Endothelial cell of umbilical vein (primary cell): ENCODE measurements at regions not wholly inside any gene's neighbourhood (a gene's known extent, or its start where the extent isn't known, plus 50 kb on each side); places are given as distances from the start of the nearest gene placed in this dataset.

Experiments used
- BruUV-seq: library from RNA; stranded (reverse); fragments of 400-500 nt; replicated peaks from 2 replicates; lab custom pipeline; 2021; lab: Mats Ljungman, UMichigan
- CTCF ChIA-PET: fragments of 300-600, 350-600 bp; sonication (Branson Sonifier 250); formaldehyde crosslinking; loops from one replicate; lab custom pipeline; 2021; ENCODE audit warnings: antibody characterized with exemption, inconsistent platforms; lab: Charles Lee
- POLR2A ChIA-PET: fragments of 300-600, 350-600 bp; sonication (Branson Sonifier 250); formaldehyde crosslinking; loops from one replicate; lab custom pipeline; 2021; ENCODE audit warnings: antibody characterized with exemption, inconsistent platforms; lab: Charles Lee
- DNase-seq: peaks from one replicate; pipeline ENCODE4 v3.0.0-alpha.2; 2011; ENCODE audit warnings: low read depth, low spot score
- FAIRE-seq: peaks from 2 replicates; lab custom pipeline; 2011; peaks lifted over from hg19 to GRCh38; lab: Jason Lieb, UNC
- H2AFZ ChIP-seq: 2 replicates; pipeline ENCODE4 v1.6.0; 2012; ENCODE audit warnings: low read depth, low read length, control low read depth, inconsistent platforms
- H3K27ac ChIP-seq: 2 replicates; pipeline ENCODE4 v1.5.1; 2011; ENCODE audit warnings: low read depth, mild to moderate bottlenecking, control low read depth, low read length, moderate library complexity; ENCODE audit not compliant: insufficient read depth
- H3K27me3 ChIP-seq, 2 experiments: 2 replicates each; pipeline versions ENCODE4 v1.6.0 to v1.6.1; 2011; ENCODE audit warnings: low read length in 2 of 2, mixed read lengths in 1 of 2; ENCODE audit not compliant: control insufficient read depth in 2 of 2, insufficient read depth in 2 of 2
- H3K36me3 ChIP-seq, 2 experiments: 2 replicates in 1 of 2; 3 replicates in 1 of 2; pipeline ENCODE4 v1.5.1; 2011; ENCODE audit warnings: low read length in 2 of 2, mild to moderate bottlenecking in 1 of 2, moderate library complexity in 1 of 2; ENCODE audit not compliant: control insufficient read depth in 2 of 2, insufficient read depth in 2 of 2; ENCODE audit errors: extremely low read depth in 1 of 2
- H3K4me1 ChIP-seq: 3 replicates; pipeline ENCODE4 v1.5.1; 2011; ENCODE audit warnings: mild to moderate bottlenecking, low read length; ENCODE audit not compliant: control insufficient read depth, insufficient read depth; ENCODE audit errors: extremely low read depth
- H3K4me2 ChIP-seq: 2 replicates; pipeline ENCODE4 v1.6.1; 2011; ENCODE audit warnings: low read length, control low read depth, mixed read lengths; ENCODE audit not compliant: insufficient read depth
- H3K4me3 ChIP-seq, 3 experiments: fragments of 200-600 bp in 1 of 3; sonication (generic), shearing (Covaris generic) in 1 of 3; replicated peaks in 1 of 3; 2 replicates each; pipeline ENCODE4 v1.5.1; 2011 to 2016; ENCODE audit warnings: control low read depth in 3 of 3, low read length in 3 of 3, mild to moderate bottlenecking in 2 of 3, inconsistent platforms in 1 of 3, low read depth in 1 of 3, moderate library complexity in 1 of 3; ENCODE audit not compliant: insufficient read depth in 1 of 3
- H3K79me2 ChIP-seq: 2 replicates; pipeline ENCODE4 v1.6.0; 2012; ENCODE audit warnings: low read length, inconsistent platforms; ENCODE audit not compliant: control insufficient read depth, insufficient read depth
- H3K9ac ChIP-seq: replicated peaks from 2 replicates; pipeline ENCODE3; 2011; ENCODE audit warnings: low read length, control low read depth; ENCODE audit not compliant: insufficient read depth; ENCODE audit errors: extremely low read depth
- H3K9me1 ChIP-seq: replicated peaks from 3 replicates; pipeline ENCODE4 v1.6.0; 2011; ENCODE audit warnings: mild to moderate bottlenecking, low read length; ENCODE audit not compliant: control insufficient read depth, insufficient read depth; ENCODE audit errors: extremely low read depth
- H3K9me3 ChIP-seq: replicated peaks from 2 replicates; pipeline ENCODE4 v1.5.1; 2012; ENCODE audit warnings: low read length, inconsistent platforms; ENCODE audit not compliant: control insufficient read depth, insufficient read depth
- H4K20me1 ChIP-seq: replicated peaks from 2 replicates; pipeline ENCODE3; 2011; ENCODE audit warnings: mild to moderate bottlenecking, low read length; ENCODE audit not compliant: control insufficient read depth, insufficient read depth; ENCODE audit errors: extremely low read depth
- EZH2 ChIP-seq: IDR thresholded peaks from 2 replicates; pipeline ENCODE4 v1.6.1; 2012; ENCODE audit warnings: borderline replicate concordance, low read depth, mild to moderate bottlenecking, moderate library complexity, low read length, inconsistent platforms; ENCODE audit not compliant: severe bottlenecking
- FOS ChIP-seq: IDR thresholded peaks from 2 replicates; pipeline ENCODE4 v1.6.1; 2011; ENCODE audit warnings: mild to moderate bottlenecking, low read length, moderate library complexity, borderline replicate concordance; ENCODE audit not compliant: insufficient read depth
- GATA2 ChIP-seq: IDR thresholded peaks from 2 replicates; pipeline ENCODE4 v1.7.0; 2011; ENCODE audit warnings: low read depth, mild to moderate bottlenecking, moderate library complexity, mixed read lengths, low read length; ENCODE audit not compliant: insufficient read length, insufficient read depth
- JUN ChIP-seq: IDR thresholded peaks from 2 replicates; pipeline ENCODE4 v1.6.1; 2011; ENCODE audit warnings: borderline replicate concordance, low read depth; ENCODE audit not compliant: insufficient read length, insufficient read depth
- MYC ChIP-seq: IDR thresholded peaks from one replicate; pipeline ENCODE4 v1.6.1; 2011; ENCODE audit warnings: mild to moderate bottlenecking, low read depth, low read length
- POLR2A ChIP-seq: IDR thresholded peaks from 2 replicates; pipeline ENCODE4 v1.6.1; 2012; ENCODE audit warnings: low read depth, mild to moderate bottlenecking, control low read depth, low read length
- POLR2AphosphoS5 ChIP-seq: IDR thresholded peaks from 2 replicates; pipeline ENCODE4 v1.6.1; 2012; ENCODE audit warnings: low read depth, mild to moderate bottlenecking, control low read depth, low read length, moderate library complexity; ENCODE audit not compliant: insufficient read depth
- dilution Hi-C: fragments of 300-500 bp; cut with MboI; formaldehyde crosslinking; loops from one replicate; pipeline ENCODE4 v1.15.0; 2019; ENCODE audit warnings: low sequenced_read_pairs; ENCODE audit not compliant: extremely low pct_ligation_motif_present
- intact Hi-C: fragments of 100-400 bp; cut with micrococcal nuclease; formaldehyde crosslinking; loops from one replicate; pipeline ENCODE4 v1.10.0; 2022
- TF ChIP-seq, protein P1 (sequence below): IDR thresholded peaks from 2 replicates; pipeline ENCODE4 v1.6.1; 2011; ENCODE audit not compliant: insufficient read depth, insufficient read length
- TF ChIP-seq, protein P2 (sequence below), 2 donors: IDR thresholded peaks; 1 replicate in 1 of 2; 2 replicates in 1 of 2; pipeline ENCODE4 v1.5.1; 2011; ENCODE audit warnings: low read length in 2 of 2, mild to moderate bottlenecking in 2 of 2, moderate library complexity in 2 of 2, control low read depth in 1 of 2, inconsistent platforms in 1 of 2, low read depth in 1 of 2; ENCODE audit not compliant: insufficient read depth in 1 of 2; ENCODE audit errors: extremely low read depth in 1 of 2

- DNase-seq (no peak), FAIRE-seq (no peak)
- Histone ChIP-seq H3K36me3 (no peaks in the 10 kb centered on the region), H3K9ac (no peak overlapping the region), H3K9me3 (no peaks in the 10 kb centered on the region), H3K4me3 (no peak overlapping the region), H3K27me3 (no peaks in the 10 kb centered on the region), H3K9me1 (no peaks in the 10 kb centered on the region), H3K27ac (no peak overlapping the region), H2AFZ (no peak overlapping the region), H4K20me1 (no peaks in the 10 kb centered on the region), H3K79me2 (no peaks in the 10 kb centered on the region), H3K4me2 (no peak overlapping the region), H3K4me1 (no peaks in the 10 kb centered on the region)
- BruUV-seq = no TSS peak
- intact Hi-C loops = no loop called here
- TF ChIP-seq MYC (no peak), POLR2AphosphoS5 (no peak), FOS (no peak), EZH2 (no peak), GATA2 (no peak), POLR2A (no peak), JUN (no peak)
- TF ChIP-seq, protein P1, sequence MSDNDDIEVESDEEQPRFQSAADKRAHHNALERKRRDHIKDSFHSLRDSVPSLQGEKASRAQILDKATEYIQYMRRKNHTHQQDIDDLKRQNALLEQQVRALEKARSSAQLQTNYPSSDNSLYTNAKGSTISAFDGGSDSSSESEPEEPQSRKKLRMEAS = no peak
- TF ChIP-seq, protein P2, sequence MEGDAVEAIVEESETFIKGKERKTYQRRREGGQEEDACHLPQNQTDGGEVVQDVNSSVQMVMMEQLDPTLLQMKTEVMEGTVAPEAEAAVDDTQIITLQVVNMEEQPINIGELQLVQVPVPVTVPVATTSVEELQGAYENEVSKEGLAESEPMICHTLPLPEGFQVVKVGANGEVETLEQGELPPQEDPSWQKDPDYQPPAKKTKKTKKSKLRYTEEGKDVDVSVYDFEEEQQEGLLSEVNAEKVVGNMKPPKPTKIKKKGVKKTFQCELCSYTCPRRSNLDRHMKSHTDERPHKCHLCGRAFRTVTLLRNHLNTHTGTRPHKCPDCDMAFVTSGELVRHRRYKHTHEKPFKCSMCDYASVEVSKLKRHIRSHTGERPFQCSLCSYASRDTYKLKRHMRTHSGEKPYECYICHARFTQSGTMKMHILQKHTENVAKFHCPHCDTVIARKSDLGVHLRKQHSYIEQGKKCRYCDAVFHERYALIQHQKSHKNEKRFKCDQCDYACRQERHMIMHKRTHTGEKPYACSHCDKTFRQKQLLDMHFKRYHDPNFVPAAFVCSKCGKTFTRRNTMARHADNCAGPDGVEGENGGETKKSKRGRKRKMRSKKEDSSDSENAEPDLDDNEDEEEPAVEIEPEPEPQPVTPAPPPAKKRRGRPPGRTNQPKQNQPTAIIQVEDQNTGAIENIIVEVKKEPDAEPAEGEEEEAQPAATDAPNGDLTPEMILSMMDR (IDR thresholded peaks at IDR 0.05; ENCODE audit: extremely low read depth in 1 of 2, insufficient read depth in 1 of 2, low read depth in 1 of 2, low read length in 2 of 2) = no peak
- POLR2A ChIA-PET = no interaction called here
- dilution Hi-C loops = no loop called here
- CTCF ChIA-PET = no interaction called here
These were observed 111.9 kb upstream of the ZWINT start for GRCh38 chr10:56472978-56473377.
